Duodenal mucosa (tissue), 2 donors: ENCODE measurements at regions not wholly inside any gene's neighbourhood (a gene's known extent, or its start where the extent isn't known, plus 50 kb on each side); places are given as distances from the start of the nearest gene placed in this dataset.

Experiments
- H3K27ac ChIP-seq: one replicate; pipeline ENCODE4 v1.7.0; 2013; ENCODE audit warnings: low read depth, low read length
- H3K27me3 ChIP-seq, 2 donors: one replicate each; pipeline ENCODE4 v1.7.0; 2013; ENCODE audit warnings: low read length in 2 of 2, control low read depth in 1 of 2; ENCODE audit not compliant: insufficient read depth in 2 of 2, control insufficient read depth in 1 of 2
- H3K36me3 ChIP-seq, 2 donors: one replicate each; pipeline ENCODE4 v1.7.0; 2013; ENCODE audit warnings: low read length in 2 of 2, control low read depth in 1 of 2; ENCODE audit not compliant: insufficient read depth in 2 of 2, control insufficient read depth in 1 of 2
- H3K4me1 ChIP-seq, 2 donors: one replicate each; pipeline ENCODE4 v1.7.0; 2013; ENCODE audit warnings: low read length in 2 of 2, control low read depth in 1 of 2; ENCODE audit not compliant: insufficient read depth in 2 of 2, control insufficient read depth in 1 of 2
- H3K4me3 ChIP-seq, 2 donors: one replicate each; pipeline ENCODE4 v1.7.0; 2013; ENCODE audit warnings: low read length in 2 of 2, low read depth in 1 of 2
- H3K9ac ChIP-seq, 2 donors: one replicate each; pipeline ENCODE4 v1.7.0; 2013; ENCODE audit warnings: low read length in 2 of 2, low read depth in 1 of 2
- H3K9me3 ChIP-seq, 2 donors: one replicate each; pipeline ENCODE4 v1.7.0; 2013; ENCODE audit warnings: low read length in 2 of 2, control low read depth in 1 of 2; ENCODE audit not compliant: control insufficient read depth in 1 of 2

DNA sequence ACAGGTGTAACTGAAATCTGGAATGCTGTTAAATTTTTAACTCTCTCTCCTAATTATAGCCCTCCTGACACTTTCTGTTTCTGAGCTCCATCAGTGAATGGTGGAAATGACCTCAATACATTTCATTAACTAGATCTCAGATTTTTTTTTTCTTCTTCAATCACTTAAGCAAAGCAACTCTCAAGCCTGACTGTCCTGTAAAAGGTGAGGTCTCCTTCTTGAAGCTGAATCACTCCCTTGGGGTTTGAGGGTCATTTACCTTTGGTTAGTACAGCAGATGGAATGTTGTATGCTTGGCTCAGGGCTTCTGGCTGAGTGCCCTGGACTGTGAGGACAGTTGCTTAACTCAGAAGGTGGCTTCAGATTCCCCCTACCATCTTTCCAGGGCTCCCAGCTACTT, 518.7 kb downstream of the PTPRC start:
- no peaks in the 10 kb centered on the region for H3K36me3 ChIP-seq
- no peaks in the 10 kb centered on the region for H3K4me1 ChIP-seq
- H3K4me3 ChIP-seq: no peak overlapping the region
- H3K27ac ChIP-seq: no peak overlapping the region
- H3K9me3 ChIP-seq: no peaks in the 10 kb centered on the region
- H3K9ac ChIP-seq: no peak overlapping the region
- no peaks in the 10 kb centered on the region for H3K27me3 ChIP-seq

GRCh38 chr1:199160521-199161318, 521.9 kb downstream of the PTPRC start:
- no peaks in the 10 kb centered on the region for H3K27me3 ChIP-seq

DNA sequence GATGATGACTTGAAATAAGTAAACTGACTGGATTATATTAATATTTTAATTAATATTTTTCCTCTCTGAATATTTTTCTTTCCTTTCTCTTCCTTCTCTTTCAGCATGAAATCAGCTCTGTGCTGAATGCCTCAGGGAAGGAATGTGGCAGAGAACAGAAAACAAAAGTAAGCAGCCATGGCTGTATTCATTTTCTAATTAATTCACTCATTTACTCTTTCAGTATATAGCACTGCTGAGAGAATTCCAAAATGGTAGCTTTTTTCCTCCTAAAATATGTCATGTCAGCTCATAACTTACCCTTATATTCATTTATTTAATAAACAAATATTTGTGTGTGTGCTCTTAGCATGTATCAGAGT, 522.5 kb downstream of the PTPRC start:
- Histone ChIP-seq H3K4me3 (no peak overlapping the region), H3K9ac (no peak overlapping the region), H3K4me1 (peaks cover 0 to 6% of the 10 kb centered on the region in 2 donors), H3K27me3 (no peaks in the 10 kb centered on the region), H3K27ac (no peak overlapping the region), H3K9me3 (no peaks in the 10 kb centered on the region), H3K36me3 (no peaks in the 10 kb centered on the region)

More at GRCh38 chr1:199160521-199161318, 521.9 kb downstream of the PTPRC start:
- Histone ChIP-seq H3K36me3 (no peaks in the 10 kb centered on the region), H3K4me1 (peaks cover 0 to 6% of the 10 kb centered on the region in 2 donors), H3K9me3 (no peaks in the 10 kb centered on the region), H3K27ac (no peak overlapping the region), H3K9ac (no peak overlapping the region), H3K4me3 (no peak overlapping the region)

- H3K4me1 ChIP-seq: peaks cover 0 to 6% of the 10 kb centered on the region in 2 donors
- H3K27ac ChIP-seq: no peak overlapping the region
- H3K9me3 ChIP-seq: no peaks in the 10 kb centered on the region
- H3K4me3 ChIP-seq: no peak overlapping the region
- no peaks in the 10 kb centered on the region for H3K36me3 ChIP-seq
- no peaks in the 10 kb centered on the region for H3K27me3 ChIP-seq
- H3K9ac ChIP-seq: no peak overlapping the region
Observed at GRCh38 chr1:199161766-199162303, 523.0 kb downstream of the PTPRC start.

DNA sequence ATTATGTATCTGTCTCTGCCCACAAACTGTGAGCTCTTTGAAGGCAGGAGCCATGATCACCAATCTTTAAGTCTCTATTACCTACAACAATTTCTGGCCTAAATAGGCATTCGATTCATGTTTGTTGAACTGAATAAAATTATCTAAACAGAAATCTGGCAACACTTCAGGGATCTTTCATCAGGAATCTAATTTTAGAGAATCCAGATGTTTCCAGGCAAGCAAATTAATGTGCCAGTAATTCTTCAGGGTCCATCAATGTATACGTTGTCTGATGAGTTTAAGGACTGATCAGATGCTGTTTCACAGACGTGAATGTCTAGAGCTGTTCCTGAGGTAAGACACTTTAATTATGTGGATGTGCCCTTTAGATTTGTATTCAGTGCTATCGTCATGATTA, 524.4 kb downstream of the PTPRC start:
- H3K27ac ChIP-seq: no peak overlapping the region
- no peaks in the 10 kb centered on the region for H3K9me3 ChIP-seq
- no peaks in the 10 kb centered on the region for H3K27me3 ChIP-seq
- H3K36me3 ChIP-seq: no peaks in the 10 kb centered on the region
- no peak overlapping the region for H3K9ac ChIP-seq
- H3K4me3 ChIP-seq: no peak overlapping the region
- H3K4me1 ChIP-seq: peaks cover 0 to 6% of the 10 kb centered on the region in 2 donors

DNA sequence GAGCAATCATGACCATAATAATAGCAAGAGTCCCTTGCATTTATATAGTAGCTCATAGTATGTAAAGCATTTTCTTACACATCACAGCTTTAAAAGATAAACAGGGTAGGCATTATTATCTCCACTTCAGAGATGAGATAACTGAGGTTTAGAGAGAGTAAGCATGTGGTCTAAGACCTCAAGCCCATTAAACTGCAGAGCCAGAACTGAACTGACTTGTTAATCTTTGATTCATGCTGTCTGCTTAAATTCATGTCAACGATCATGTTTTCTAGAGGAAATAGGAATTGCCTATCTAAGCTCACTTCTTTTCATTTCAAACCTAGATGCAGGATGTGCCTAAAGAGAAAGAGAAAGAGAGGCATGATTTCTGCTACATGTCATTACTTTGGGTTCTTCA, 524.8 kb downstream of the PTPRC start:
- Histone ChIP-seq H3K4me1 (peaks cover 0 to 6% of the 10 kb centered on the region in 2 donors), H3K36me3 (no peaks in the 10 kb centered on the region), H3K9me3 (no peaks in the 10 kb centered on the region), H3K27me3 (no peaks in the 10 kb centered on the region), H3K4me3 (no peak overlapping the region), H3K27ac (no peak overlapping the region), H3K9ac (no peak overlapping the region)

- Histone ChIP-seq H3K27me3 (no peaks in the 10 kb centered on the region), H3K4me3 (no peak overlapping the region), H3K9ac (no peak overlapping the region), H3K9me3 (no peaks in the 10 kb centered on the region), H3K36me3 (no peaks in the 10 kb centered on the region), H3K4me1 (peaks cover 0 to 6% of the 10 kb centered on the region in 2 donors), H3K27ac (no peak overlapping the region)
Observed at GRCh38 chr1:199167460-199167859, 528.6 kb downstream of the PTPRC start.

GRCh38 chr1:199168888-199169585, 530.2 kb downstream of the PTPRC start:
- Histone ChIP-seq H3K4me3 (no peak overlapping the region), H3K9me3 (no peaks in the 10 kb centered on the region), H3K9ac (no peak overlapping the region), H3K27me3 (no peaks in the 10 kb centered on the region), H3K36me3 (no peaks in the 10 kb centered on the region), H3K4me1 (no peaks in the 10 kb centered on the region), H3K27ac (no peak overlapping the region)

DNA sequence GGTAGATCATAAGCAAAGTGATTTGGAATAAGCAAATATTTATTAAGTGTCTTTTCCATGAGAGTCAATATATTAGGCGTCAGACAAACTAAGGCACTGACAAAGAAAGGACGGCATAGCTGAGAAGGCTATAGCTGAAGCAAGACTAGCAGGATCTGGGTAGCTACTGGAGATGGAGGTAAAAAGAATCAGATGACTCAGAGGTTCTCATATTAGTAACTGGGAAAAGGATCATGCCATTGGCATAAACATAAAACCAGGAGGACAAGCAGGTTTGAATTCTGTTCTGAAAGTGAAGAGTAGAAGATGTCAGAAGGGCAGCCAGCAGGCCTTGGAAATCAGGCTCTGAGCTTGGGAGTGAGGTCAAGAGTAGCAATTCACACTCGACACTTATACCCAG, 531.9 kb downstream of the PTPRC start:
- H3K27ac ChIP-seq: no peak overlapping the region
- H3K4me3 ChIP-seq: no peak overlapping the region
- H3K9me3 ChIP-seq: no peaks in the 10 kb centered on the region
- no peaks in the 10 kb centered on the region for H3K27me3 ChIP-seq
- no peaks in the 10 kb centered on the region for H3K4me1 ChIP-seq
- H3K36me3 ChIP-seq: no peaks in the 10 kb centered on the region
- no peak overlapping the region for H3K9ac ChIP-seq
